ENCODE measurements at regions not wholly inside any gene's neighbourhood (a gene's known extent, or its start where the extent isn't known, plus 50 kb on each side); places are given as distances from the start of the nearest gene placed in this dataset.
"Not testable (repeated sequence)": the region's sequence is repeated elsewhere in the genome, so short reads cannot be mapped to it uniquely, and the experiment has no call there.

- H3K4me3 Mint-ChIP-seq = no peak overlapping the region
- peaks cover 2% of the 10 kb centered on the region; the same call in 1 of the 2 replicates for H3K27me3 Mint-ChIP-seq (ENCODE audit: insufficient read depth)
- peaks cover 4% of the 10 kb centered on the region for H3K9me3 Mint-ChIP-seq
- TF ChIP-seq CTCF (IDR thresholded peaks at IDR 0.05) = no peak
- no peaks in the 10 kb centered on the region for H3K4me1 Mint-ChIP-seq (ENCODE audit: low read depth)
- no peak for DNase-seq
- H3K27ac Mint-ChIP-seq = no peak overlapping the region
- H3K36me3 Mint-ChIP-seq (ENCODE audit: low read depth) = no peaks in the 10 kb centered on the region
These were observed 94.4 kb upstream of the CPHXL start for GRCh38 chr16:75820672-75821071.

- Mint-ChIP-seq H3K27ac (no peak overlapping the region), H3K9me3 (peaks cover 4% of the 10 kb centered on the region), H3K4me1 (ENCODE audit: low read depth) (no peaks in the 10 kb centered on the region), H3K4me3 (no peak overlapping the region), H3K36me3 (ENCODE audit: low read depth) (no peaks in the 10 kb centered on the region), H3K27me3 (ENCODE audit: insufficient read depth) (peaks cover 2% of the 10 kb centered on the region; the same call in 1 of the 2 replicates)
- DNase-seq = no peak
- TF ChIP-seq CTCF (IDR thresholded peaks at IDR 0.05) = no peak
These were observed 94.8 kb upstream of the CPHXL start for GRCh38 chr16:75821117-75821516.

GRCh38 chr16:75825750-75826149 is 99.5 kb upstream of the CPHXL start:
- not testable (repeated sequence) for H3K27me3 Mint-ChIP-seq (ENCODE audit: insufficient read depth); H3K4me3 Mint-ChIP-seq; H3K27ac Mint-ChIP-seq; DNase-seq; H3K36me3 Mint-ChIP-seq (ENCODE audit: low read depth); H3K4me1 Mint-ChIP-seq (ENCODE audit: low read depth); H3K9me3 Mint-ChIP-seq

GRCh38 chr16:75827372-75828038 is 101.2 kb upstream of the CPHXL start:
- not testable (repeated sequence) for H3K27me3 Mint-ChIP-seq (ENCODE audit: insufficient read depth); DNase-seq; H3K36me3 Mint-ChIP-seq (ENCODE audit: low read depth); H3K4me3 Mint-ChIP-seq; H3K27ac Mint-ChIP-seq; H3K4me1 Mint-ChIP-seq (ENCODE audit: low read depth)
- peaks cover 19% of the 10 kb centered on the region for H3K9me3 Mint-ChIP-seq

- peaks cover 45% of the 10 kb centered on the region for H3K9me3 Mint-ChIP-seq
- not testable (repeated sequence) for H3K27me3 Mint-ChIP-seq (ENCODE audit: insufficient read depth); DNase-seq; H3K4me1 Mint-ChIP-seq (ENCODE audit: low read depth); H3K27ac Mint-ChIP-seq; H3K36me3 Mint-ChIP-seq (ENCODE audit: low read depth); H3K4me3 Mint-ChIP-seq
These were observed 107.1 kb upstream of the CPHXL start for GRCh38 chr16:75833385-75833784.

- no peak for TF ChIP-seq CTCF (IDR thresholded peaks at IDR 0.05)
- no peak overlapping the region for H3K4me3 Mint-ChIP-seq
- no peaks in the 10 kb centered on the region for H3K27me3 Mint-ChIP-seq (ENCODE audit: insufficient read depth)
- no peak for DNase-seq
- H3K36me3 Mint-ChIP-seq (ENCODE audit: low read depth) = no peaks in the 10 kb centered on the region
- peaks cover 38% of the 10 kb centered on the region for H3K9me3 Mint-ChIP-seq
- no peaks in the 10 kb centered on the region for H3K4me1 Mint-ChIP-seq (ENCODE audit: low read depth)
- no peak overlapping the region for H3K27ac Mint-ChIP-seq
These were observed 110.2 kb upstream of the CPHXL start for GRCh38 chr16:75836347-75837010.

- Mint-ChIP-seq H3K9me3 (peaks cover 33% of the 10 kb centered on the region), H3K27ac (no peak overlapping the region), H3K4me3 (no peak overlapping the region), H3K4me1 (ENCODE audit: low read depth) (no peaks in the 10 kb centered on the region), H3K36me3 (ENCODE audit: low read depth) (no peaks in the 10 kb centered on the region), H3K27me3 (ENCODE audit: insufficient read depth) (no peaks in the 10 kb centered on the region)
- TF ChIP-seq CTCF (IDR thresholded peaks at IDR 0.05) = no peak
- DNase-seq = no peak
These were observed 111.0 kb upstream of the CPHXL start for GRCh38 chr16:75837264-75837663.

Measured in HFFc6 (cell line).